ENCODE measurements at regions not wholly inside any gene's neighbourhood (a gene's known extent, or its start where the extent isn't known, plus 50 kb on each side); places are given as distances from the start of the nearest gene placed in this dataset.

DNA sequence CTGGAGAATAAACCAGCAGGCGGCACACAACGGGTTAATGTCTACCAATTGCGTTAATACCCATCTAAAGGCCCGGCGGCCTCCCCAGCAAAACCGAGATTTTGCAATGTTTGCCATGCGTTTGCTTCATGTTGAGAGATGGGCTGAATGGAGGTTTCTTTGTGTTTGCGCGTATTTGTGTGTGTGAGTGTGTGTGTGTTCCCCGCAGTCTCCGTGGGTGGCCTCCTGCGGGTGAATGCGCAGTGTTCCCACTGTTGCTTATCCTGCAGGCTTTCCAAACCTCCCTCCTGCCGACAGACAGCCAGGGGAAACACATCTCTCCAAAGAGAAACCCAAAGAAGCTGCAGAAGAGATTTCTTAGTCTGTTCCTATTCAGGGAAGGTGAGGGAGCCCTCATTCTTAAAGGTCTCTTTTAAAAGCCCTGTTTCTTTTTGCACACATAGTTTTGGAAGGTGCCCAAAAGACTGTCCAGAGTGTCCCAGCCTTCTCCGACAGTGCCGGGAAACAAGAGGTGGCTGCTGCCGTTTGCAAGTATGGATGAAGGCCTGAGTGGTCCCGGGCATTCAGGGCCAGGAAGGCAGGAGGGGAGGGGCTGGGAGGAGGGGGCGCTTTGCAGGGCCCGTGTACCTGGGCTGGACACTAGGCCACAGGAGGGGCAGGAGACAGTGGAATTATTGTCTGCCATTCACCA lies 103.8 kb upstream of the ERCC6L2 start (continued):
- TF ChIP-seq, protein P1, sequence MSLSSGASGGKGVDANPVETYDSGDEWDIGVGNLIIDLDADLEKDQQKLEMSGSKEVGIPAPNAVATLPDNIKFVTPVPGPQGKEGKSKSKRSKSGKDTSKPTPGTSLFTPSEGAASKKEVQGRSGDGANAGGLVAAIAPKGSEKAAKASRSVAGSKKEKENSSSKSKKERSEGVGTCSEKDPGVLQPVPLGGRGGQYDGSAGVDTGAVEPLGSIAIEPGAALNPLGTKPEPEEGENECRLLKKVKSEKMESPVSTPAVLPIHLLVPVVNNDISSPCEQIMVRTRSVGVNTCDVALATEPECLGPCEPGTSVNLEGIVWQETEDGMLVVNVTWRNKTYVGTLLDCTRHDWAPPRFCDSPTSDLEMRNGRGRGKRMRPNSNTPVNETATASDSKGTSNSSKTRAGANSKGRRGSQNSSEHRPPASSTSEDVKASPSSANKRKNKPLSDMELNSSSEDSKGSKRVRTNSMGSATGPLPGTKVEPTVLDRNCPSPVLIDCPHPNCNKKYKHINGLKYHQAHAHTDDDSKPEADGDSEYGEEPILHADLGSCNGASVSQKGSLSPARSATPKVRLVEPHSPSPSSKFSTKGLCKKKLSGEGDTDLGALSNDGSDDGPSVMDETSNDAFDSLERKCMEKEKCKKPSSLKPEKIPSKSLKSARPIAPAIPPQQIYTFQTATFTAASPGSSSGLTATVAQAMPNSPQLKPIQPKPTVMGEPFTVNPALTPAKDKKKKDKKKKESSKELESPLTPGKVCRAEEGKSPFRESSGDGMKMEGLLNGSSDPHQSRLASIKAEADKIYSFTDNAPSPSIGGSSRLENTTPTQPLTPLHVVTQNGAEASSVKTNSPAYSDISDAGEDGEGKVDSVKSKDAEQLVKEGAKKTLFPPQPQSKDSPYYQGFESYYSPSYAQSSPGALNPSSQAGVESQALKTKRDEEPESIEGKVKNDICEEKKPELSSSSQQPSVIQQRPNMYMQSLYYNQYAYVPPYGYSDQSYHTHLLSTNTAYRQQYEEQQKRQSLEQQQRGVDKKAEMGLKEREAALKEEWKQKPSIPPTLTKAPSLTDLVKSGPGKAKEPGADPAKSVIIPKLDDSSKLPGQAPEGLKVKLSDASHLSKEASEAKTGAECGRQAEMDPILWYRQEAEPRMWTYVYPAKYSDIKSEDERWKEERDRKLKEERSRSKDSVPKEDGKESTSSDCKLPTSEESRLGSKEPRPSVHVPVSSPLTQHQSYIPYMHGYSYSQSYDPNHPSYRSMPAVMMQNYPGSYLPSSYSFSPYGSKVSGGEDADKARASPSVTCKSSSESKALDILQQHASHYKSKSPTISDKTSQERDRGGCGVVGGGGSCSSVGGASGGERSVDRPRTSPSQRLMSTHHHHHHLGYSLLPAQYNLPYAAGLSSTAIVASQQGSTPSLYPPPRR (CRISPR knock-in tag; IDR thresholded peaks at IDR 0.05; ENCODE audit: borderline replicate concordance): no peak
- TF ChIP-seq, protein P2, sequence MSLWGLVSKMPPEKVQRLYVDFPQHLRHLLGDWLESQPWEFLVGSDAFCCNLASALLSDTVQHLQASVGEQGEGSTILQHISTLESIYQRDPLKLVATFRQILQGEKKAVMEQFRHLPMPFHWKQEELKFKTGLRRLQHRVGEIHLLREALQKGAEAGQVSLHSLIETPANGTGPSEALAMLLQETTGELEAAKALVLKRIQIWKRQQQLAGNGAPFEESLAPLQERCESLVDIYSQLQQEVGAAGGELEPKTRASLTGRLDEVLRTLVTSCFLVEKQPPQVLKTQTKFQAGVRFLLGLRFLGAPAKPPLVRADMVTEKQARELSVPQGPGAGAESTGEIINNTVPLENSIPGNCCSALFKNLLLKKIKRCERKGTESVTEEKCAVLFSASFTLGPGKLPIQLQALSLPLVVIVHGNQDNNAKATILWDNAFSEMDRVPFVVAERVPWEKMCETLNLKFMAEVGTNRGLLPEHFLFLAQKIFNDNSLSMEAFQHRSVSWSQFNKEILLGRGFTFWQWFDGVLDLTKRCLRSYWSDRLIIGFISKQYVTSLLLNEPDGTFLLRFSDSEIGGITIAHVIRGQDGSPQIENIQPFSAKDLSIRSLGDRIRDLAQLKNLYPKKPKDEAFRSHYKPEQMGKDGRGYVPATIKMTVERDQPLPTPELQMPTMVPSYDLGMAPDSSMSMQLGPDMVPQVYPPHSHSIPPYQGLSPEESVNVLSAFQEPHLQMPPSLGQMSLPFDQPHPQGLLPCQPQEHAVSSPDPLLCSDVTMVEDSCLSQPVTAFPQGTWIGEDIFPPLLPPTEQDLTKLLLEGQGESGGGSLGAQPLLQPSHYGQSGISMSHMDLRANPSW (CRISPR knock-in tag; IDR thresholded peaks at IDR 0.05; ENCODE audit: borderline replicate concordance): no peak
- 0 out of 2 replicates have a peak, but pooled peaks have one; percentile 35 for TF ChIP-seq ETV6 (CRISPR knock-in tag; conservative IDR thresholded peaks at IDR 0.05)
- TF ChIP-seq KLF9 (CRISPR knock-in tag; IDR thresholded peaks at IDR 0.05; ENCODE audit: low read depth): 0 out of 2 replicates have a peak, but pooled peaks have one; percentile 35
- no peak for TF ChIP-seq ZNF205 (CRISPR knock-in tag; IDR thresholded peaks at IDR 0.05)
- TF ChIP-seq PRPF4 (IDR thresholded peaks at IDR 0.05; ENCODE audit: low read depth, low read length, poor library complexity, severe bottlenecking): no peak
- TF ChIP-seq, protein P3, sequence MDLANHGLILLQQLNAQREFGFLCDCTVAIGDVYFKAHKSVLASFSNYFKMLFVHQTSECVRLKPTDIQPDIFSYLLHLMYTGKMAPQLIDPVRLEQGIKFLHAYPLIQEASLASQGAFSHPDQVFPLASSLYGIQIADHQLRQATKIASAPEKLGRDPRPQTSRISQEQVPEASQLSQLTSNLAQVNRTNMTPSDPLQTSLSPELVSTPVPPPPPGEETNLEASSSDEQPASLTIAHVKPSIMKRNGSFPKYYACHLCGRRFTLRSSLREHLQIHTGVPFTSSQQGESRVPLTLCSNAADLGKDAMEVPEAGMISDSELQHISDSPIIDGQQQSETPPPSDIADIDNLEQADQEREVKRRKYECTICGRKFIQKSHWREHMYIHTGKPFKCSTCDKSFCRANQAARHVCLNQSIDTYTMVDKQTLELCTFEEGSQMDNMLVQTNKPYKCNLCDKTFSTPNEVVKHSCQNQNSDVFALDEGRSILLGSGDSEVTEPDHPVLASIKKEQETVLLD (CRISPR knock-in tag; IDR thresholded peaks at IDR 0.05; ENCODE audit: low read depth): no peak
- TF ChIP-seq HMG20B (CRISPR knock-in tag; conservative IDR thresholded peaks at IDR 0.05): peak; percentile 79
- TF ChIP-seq RXRA (CRISPR knock-in tag; IDR thresholded peaks at IDR 0.05): no peak; the same call in 1 of the 2 replicates
- TF ChIP-seq, protein P4, sequence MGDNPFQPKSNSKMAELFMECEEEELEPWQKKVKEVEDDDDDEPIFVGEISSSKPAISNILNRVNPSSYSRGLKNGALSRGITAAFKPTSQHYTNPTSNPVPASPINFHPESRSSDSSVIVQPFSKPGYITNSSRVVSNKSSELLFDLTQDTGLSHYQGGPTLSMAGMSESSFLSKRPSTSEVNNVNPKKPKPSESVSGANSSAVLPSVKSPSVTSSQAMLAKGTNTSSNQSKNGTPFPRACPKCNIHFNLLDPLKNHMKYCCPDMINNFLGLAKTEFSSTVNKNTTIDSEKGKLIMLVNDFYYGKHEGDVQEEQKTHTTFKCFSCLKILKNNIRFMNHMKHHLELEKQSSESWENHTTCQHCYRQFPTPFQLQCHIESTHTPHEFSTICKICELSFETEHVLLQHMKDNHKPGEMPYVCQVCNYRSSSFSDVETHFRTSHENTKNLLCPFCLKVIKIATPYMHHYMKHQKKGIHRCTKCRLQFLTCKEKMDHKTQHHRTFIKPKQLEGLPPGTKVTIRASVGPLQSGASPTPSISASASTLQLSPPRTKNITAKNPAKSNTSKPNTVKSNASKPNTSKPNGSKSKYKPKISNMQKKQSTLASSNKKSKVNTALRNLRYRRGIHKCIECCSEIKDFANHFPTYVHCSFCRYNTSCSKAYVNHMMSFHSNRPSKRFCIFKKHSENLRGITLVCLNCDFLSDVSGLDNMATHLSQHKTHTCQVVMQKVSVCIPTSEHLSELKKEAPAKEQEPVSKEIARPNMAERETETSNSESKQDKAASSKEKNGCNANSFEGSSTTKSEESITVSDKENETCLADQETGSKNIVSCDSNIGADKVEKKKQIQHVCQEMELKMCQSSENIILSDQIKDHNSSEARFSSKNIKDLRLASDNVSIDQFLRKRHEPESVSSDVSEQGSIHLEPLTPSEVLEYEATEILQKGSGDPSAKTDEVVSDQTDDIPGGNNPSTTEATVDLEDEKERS (CRISPR knock-in tag; IDR thresholded peaks at IDR 0.05): 0 out of 2 replicates have a peak, but pooled peaks have one; percentile 32
- TF ChIP-seq CEBPB (IDR thresholded peaks at IDR 0.05; ENCODE audit: borderline replicate concordance, low read depth, low read length): peak; percentile 91
- TF ChIP-seq ZNF143 (CRISPR knock-in tag; IDR thresholded peaks at IDR 0.05): no peak
- peak; percentile 88 for TF ChIP-seq FOXA3 (CRISPR knock-in tag; IDR thresholded peaks at IDR 0.05)
- no peak; the same call in 1 of the 2 replicates for TF ChIP-seq CREM (IDR thresholded peaks at IDR 0.05)
- TF ChIP-seq CREM (CRISPR knock-in tag; IDR thresholded peaks at IDR 0.05): no peak
- no peak for TF ChIP-seq FOSL1 (CRISPR knock-in tag; IDR thresholded peaks at IDR 0.05; ENCODE audit: borderline replicate concordance)
- 0 out of 2 replicates have a peak, but pooled peaks have one; percentile 64 for TF ChIP-seq ZNF761 (CRISPR knock-in tag; conservative IDR thresholded peaks at IDR 0.05)
- peak; percentile 68; the same call in 1 of the 2 replicates for TF ChIP-seq SOX5 (CRISPR knock-in tag; IDR thresholded peaks at IDR 0.05; ENCODE audit: borderline replicate concordance)

Measured in HepG2 (cell line).